ENCODE measurements at regions not wholly inside any gene's neighbourhood (a gene's known extent, or its start where the extent isn't known, plus 50 kb on each side); places are given as distances from the start of the nearest gene placed in this dataset.
"Not testable (repeated sequence)": the region's sequence is repeated elsewhere in the genome, so short reads cannot be mapped to it uniquely, and the experiment has no call there.

DNA sequence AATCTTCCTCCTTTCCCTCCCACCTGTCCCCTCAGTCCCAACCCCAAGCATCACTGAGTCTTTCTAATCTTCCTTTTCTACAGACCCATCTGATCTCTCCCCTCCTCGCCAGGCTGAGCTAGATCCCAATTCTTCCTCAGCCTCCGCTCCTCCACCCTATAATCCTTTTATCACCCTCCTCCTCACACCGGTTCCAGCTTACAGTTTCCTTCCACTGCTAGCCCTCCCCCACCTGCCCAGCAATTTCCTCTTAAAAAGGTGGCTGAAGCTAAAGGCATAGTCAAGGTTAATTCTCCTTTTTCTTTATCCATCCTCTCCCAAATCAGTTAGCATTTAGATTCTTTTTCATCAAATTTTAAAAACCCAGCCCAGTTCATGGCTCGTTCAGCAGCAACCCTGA, 470.6 kb upstream of the NUDT12 start:
- not testable (repeated sequence) for DNase-seq (ENCODE audit: low read depth in 2 of 2, low spot score in 1 of 2)

DNA sequence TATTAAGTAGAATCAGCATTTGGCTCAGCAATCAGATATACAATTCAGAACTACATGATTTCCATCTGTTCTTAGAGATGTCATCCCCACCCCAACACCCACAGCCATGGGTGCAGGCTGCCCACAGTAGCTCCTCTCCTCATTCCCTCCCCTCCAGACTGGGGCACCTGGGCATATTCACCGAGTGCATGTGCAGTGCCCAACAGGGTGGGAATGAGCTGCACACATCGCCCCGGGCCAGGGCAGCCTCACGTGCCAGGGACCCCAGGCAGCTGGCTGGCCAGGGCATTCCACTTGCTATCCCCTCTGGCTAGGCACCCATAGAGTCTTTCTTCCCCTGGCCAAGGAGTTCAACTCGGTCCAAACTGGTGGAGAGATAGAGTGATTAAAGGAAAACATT, 461.9 kb upstream of the NUDT12 start:
- DNase-seq (ENCODE audit: low read depth in 2 of 2, low spot score in 1 of 2), result no peak

DNA sequence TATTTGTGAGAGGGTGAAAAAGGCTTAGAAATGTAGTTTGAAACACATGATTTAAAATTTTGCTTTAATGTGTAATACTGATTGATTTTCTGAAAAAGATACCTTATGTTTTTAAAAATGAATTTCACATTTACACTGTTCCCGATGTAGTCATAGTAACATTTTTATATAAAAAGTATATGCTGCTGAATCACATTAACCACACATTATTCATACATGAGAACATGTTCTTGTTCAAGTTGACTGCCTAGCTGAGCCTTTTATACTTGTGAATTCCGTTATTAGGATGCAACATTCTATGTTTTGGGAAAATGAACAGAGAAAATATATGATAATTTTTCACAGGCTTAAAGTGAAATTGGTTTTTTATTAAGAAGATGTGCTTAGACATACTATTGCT, 461.1 kb upstream of the NUDT12 start:
- DNase-seq (ENCODE audit: low read depth in 2 of 2, low spot score in 1 of 2), result no peak

DNA sequence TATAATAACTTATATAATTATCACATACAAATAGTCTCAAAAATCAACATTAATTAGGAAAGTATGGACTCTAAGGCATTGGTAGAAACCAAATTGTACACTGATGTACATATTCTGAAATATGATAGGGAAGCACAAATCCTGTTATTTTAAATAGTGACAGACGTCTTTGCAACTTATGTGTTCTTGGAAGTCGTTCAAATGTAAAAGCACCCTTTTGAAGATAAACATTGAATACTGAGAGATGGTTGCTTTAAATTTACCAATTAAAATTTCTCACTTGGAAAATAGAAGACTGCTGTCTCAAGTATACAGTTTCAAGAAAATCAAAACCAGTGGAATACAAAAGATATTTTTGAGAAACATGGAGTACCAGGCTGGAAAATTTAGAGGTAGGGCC, 457.4 kb upstream of the NUDT12 start:
- no peak for DNase-seq (ENCODE audit: low read depth in 2 of 2, low spot score in 1 of 2)

DNA sequence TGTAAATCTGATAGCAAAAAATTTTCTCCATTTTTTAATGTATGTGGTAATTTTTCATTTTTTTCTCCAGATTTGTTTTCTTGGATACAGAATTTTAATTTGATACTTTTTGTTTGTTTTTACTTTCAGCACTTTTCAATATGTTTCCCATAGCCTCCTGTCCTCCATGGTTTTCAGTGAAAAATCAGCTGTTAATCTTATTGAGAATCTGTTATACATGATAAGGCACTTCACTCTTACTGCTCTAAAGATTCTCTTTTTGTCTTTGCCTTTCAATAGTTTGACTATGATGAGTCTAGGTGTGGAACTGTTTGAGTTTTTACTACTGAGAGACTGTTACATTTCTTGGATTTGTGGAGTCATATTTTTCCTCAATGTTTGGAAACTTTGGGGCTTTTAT, 455.7 kb upstream of the NUDT12 start:
- DNase-seq (ENCODE audit: low read depth in 2 of 2, low spot score in 1 of 2), result no peak

DNA sequence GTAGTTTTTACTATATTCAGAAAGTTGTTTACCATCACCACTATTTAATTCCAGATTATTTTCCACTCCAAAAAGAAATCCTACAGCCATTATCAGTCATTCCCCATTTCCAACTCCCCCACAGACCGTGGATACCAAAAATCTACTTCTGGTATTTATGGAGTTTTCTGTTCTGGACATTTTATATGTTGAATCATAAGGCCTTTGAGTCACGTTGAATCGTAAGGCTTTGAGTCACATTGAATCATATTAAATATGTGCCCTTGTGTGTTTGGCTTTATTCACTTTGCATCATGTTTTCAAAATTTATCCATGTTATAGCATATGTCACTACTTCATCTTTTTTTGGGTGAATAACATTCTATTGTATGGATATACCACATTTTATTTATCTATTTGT, 454.1 kb upstream of the NUDT12 start:
- DNase-seq (ENCODE audit: low read depth in 2 of 2, low spot score in 1 of 2), result no peak

DNA sequence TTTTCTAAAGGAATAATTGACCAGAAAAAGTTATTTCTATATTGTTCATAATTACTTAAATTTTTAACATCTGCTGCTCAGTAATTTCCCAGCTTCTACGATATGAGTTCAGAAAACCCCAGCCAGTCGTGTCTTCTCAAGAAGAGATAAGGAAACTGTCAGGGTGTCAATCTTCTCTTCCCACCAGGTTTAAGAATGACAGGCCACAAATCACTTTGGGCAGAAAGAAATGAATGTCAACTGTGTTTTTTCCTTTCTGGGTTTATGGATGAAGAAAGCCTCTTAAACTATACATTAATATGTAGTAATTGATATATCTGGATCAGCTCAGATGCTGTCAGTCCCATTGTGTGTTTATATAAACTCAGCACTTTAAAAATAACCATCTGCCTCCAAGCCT, 453.2 kb upstream of the NUDT12 start:
- no peak for DNase-seq (ENCODE audit: low read depth in 2 of 2, low spot score in 1 of 2)

DNA sequence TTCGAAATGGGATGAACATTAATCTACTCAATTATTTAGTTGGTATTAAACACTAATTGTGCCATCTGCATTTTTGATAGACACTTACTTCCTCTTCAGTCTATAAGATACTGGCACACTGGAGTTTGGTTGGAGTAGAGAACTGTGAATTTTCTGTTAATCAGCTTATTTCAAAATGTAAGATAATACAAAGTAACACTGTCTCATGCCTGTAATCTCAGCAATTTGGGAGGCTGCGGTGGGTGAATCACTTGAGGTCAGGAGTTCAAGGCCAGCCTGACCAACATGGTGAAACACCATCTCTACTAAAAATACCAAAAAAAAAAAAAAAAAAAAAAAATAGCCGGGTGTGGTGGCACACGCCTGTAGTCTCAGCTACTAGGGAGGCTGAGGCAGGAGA, 440.2 kb upstream of the NUDT12 start:
- DNase-seq (ENCODE audit: low read depth in 2 of 2, low spot score in 1 of 2), result not testable (repeated sequence)

DNA sequence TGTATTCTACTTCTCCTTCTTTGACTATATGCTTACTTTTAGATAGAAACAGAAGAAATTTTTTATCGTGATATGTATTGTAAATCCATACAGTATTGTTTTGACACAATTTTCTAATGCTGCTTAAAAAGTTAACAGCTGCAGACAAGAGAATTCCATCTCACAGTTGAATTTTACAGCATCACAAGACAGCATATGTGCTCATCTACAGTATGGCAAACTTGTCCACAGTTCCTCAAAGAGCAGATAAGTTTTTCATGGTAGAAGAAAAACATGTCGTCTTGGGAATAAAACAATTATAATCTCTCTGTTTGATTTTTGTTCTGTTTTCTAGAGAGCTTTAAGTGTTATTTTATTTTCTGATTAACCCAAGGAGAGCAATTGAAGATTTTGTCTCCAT, 438.5 kb upstream of the NUDT12 start:
- no peak for DNase-seq (ENCODE audit: low read depth in 2 of 2, low spot score in 1 of 2)

DNA sequence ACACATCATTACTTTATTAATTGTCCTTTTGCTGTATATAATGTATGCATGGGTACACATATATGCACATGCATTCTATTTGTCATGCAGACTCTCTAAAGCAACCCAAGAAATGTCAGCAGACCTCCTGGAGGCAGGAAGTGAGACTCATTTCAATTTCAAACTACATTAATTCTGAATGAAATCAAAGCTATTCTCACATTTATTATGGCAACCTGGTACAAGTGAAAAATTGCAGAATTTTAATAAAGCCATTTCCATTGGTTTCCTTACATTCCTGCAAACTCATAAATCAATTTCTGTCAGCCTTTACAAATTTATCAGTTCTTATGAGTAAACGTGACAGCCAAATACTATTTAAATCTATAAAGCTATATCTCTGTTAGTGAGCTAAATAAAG, 430.4 kb upstream of the NUDT12 start:
- DNase-seq (ENCODE audit: low read depth in 2 of 2, low spot score in 1 of 2), result no peak

DNA sequence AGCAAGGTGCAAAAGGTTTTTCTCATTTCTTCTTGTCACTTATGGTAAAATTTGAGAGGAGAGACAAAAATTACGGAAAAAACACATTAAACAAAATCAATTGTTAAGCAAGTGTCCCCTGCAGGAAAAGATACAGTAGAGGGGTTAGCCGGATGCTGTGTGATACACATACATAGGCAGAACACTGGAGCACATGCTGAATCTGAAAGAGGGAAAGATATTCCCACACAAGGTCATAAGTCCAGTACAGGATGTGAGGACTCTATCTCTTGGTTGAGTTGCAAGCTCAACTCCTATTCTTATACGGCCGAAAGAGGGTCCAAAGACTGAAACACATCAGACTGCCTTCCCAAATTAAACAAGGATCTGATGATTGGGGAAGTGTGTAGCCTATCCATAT, 427.5 kb upstream of the NUDT12 start:
- DNase-seq (ENCODE audit: low read depth in 2 of 2, low spot score in 1 of 2), result no peak

DNA sequence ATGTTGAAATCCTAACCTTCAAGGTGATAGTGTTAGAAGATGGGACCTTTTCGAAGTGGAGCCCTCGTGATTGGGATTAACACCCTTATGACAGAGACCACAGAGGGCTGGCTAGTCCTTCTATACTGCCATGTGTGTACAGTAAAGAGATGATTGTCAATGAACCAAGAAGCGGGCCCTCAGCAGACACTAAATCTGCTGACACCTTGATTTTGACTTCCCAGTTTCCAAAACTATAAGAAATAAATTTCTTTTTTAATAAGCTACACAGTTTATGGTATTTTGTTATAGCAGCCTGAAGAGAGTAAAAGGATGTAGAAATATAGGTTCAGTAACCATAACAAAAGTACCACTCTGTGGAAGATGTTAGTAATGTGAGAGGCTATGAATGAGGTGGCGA, 419.0 kb upstream of the NUDT12 start:
- no peak for DNase-seq (ENCODE audit: low read depth in 2 of 2, low spot score in 1 of 2)

DNA sequence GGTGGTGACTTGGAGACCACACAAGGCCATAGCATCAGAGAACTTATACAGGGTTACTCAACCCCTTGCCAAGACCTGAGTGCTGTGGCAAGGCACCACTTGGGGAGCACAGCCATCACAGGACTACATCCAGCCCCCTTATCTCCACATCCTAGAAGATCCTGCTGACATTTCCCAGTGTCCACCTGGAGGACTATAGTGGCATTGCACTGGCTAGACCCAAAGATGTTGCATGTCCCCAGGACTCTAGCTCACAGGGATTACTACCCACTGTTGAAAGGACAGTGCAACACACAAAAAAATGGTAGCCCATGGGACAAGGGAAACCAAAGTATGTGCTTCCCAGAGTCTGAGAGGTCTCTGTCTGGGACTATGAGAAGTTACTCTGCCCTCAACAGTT, 411.1 kb upstream of the NUDT12 start:
- no peak for DNase-seq (ENCODE audit: low read depth in 2 of 2, low spot score in 1 of 2)

DNA sequence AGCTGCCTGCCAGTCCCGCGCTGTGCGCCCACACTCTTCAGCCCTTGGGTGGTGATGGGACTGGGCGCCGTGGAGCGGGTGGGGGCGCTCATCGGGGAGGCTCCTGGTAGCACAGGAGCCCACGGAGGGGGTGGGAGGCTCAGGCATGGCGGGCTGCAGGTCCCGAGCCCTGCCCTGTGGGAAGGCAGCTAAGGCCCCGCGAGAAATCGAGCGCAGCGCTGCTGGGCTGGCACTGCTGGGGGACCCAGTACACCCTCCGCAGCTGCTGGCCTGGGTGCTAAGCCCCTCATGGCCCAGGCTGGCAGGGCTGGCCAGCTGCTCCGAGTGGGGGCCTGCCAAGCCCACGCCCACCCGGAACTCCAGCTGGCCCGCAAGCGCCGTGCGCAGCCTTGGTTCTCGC, 403.7 kb upstream of the NUDT12 start:
- not testable (repeated sequence) for DNase-seq (ENCODE audit: low read depth in 2 of 2, low spot score in 1 of 2)

DNA sequence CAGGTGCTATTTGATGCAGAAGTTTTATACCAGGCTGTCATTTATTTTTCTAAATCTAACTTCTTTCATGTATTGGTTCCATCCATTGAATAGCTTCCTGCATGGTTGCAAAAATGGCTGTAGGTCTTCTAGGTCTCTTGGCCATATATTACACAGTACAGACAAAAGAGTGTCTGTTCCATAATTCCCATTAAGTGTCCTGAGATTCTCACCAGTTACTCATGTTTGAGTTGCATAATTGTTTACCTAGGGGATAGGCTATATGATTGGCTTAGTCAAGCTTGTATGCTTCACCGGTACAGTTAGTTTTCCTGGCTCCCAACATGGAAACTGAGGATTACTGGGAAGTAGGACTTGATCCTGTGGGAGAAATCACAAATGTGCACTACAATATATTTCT, 399.4 kb upstream of the NUDT12 start:
- DNase-seq (ENCODE audit: low read depth in 2 of 2, low spot score in 1 of 2), result no peak

DNA sequence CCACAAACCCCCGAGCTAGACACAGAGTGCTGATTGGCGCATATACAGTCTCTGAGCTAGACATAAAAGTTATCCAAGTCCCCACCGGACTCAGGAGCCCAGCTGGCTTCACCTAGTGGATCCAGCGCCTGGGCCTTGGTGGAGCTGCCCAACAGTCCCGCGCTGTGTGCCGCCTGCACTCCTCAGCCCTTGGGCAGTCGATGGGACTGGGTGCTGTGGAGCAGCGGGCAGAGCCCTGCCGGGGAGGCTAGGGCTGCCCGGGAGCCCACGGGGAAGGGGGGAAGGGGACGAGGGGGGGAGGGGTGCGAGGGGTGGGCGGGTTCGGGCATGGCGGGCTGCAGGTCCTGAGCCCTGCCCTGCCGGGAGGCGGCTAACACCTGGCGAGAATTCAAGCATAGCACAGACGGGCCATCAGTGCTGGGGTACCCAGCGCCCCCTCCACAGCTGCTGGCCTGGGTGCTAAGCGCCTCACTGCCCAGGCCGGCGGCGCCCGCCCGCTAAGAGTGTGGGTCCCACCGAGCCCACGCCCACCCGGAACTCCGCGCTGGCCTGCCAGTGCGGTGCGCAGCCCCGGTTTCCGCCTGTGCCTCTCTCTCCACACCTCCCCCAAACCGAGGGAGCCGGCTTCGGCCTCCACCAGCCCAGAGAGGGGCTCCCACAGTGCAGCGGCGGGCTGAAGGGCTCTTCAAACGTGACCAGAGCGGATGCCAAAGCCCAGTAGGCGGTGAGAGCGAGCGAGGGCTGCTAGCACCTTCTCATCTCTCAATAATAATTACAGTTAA, 391.2 kb upstream of the NUDT12 start:
- DNase-seq (ENCODE audit: low read depth in 2 of 2, low spot score in 1 of 2), result no peak

DNA sequence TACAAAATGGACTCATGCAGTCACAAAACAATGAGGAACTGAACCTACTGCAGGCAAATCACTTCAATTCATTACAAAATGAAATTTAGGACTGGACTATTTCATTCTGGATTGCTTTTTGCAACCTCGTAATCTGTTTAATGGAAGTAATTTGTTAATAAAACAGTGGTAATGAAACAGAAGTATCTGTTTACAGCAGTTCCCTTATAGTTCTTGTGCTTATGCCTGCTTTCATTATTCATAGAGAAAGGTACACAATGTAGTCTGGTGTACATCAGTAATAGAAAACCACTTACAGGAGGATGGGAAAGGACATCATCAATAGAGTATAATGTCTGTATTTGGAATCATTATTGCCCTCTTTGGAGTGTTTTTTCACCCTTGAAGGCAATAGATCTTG, 389.2 kb upstream of the NUDT12 start:
- no peak for DNase-seq (ENCODE audit: low read depth in 2 of 2, low spot score in 1 of 2)

DNA sequence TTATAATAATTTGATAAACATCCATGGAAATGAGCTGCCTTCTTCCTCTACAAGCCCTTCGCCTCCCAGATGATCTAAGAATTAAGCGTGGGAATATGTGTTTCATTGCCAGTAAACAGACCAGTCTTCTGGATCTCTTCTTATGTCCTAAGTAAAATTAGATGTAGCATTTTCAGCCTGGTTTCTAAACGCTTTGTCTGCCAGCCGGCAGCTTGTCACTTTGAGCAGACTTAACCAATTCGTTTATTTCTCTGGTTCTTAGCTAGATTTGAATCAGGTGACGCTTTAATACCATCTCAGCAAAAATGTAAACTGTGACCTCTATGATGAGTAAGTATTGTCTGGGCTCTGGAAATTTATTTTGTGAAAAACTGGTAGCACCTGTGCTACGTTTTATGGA, 380.6 kb upstream of the NUDT12 start:
- no peak for DNase-seq (ENCODE audit: low read depth in 2 of 2, low spot score in 1 of 2)

DNA sequence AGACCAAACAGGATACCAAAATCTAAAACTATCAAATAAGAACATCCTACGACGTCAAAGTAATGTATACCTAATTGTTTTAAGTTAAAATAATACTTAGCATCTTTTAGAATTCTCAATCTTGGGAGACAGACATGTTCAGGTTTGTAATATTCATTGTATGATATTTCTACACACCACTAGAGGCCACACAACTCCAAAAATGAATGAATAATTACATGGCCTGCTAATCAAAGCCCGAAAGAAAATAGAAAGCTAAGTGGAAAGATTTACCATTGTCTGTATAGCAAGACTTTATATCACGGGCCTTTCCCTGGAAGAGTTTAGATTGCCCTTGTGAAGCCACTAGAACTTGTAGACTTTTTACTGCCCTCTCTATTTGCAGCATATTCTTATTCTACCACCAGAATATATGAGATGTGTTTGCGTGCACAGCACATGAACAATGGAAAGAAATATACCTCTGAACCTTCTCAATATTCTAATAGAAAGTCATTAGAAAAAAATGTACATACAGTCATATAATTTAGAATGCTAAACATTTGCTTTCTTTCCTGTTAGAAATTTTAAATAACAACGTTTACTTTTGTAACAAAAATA, 380.1 kb upstream of the NUDT12 start:
- DNase-seq (ENCODE audit: low read depth in 2 of 2, low spot score in 1 of 2), result no peak

DNA sequence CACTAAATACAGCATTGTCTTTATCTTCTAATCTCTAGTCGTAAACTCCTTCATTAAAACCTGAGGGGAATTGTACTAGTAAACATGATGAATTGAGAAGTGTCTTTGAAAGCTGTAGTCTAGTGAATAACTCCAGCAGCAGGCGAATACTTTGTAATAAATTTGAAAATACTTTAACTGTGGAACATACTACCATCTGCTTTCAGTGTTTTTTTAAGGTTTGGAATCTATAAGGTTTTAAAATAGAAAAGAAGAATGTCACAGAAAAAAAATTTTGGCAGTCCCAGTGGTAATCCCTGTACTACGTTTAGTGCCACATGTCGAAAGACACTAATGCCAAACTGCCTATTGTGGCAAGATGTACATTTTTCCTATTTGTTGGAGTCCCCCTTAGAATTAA, 379.0 kb upstream of the NUDT12 start:
- DNase-seq (ENCODE audit: low read depth in 2 of 2, low spot score in 1 of 2), result no peak

DNA sequence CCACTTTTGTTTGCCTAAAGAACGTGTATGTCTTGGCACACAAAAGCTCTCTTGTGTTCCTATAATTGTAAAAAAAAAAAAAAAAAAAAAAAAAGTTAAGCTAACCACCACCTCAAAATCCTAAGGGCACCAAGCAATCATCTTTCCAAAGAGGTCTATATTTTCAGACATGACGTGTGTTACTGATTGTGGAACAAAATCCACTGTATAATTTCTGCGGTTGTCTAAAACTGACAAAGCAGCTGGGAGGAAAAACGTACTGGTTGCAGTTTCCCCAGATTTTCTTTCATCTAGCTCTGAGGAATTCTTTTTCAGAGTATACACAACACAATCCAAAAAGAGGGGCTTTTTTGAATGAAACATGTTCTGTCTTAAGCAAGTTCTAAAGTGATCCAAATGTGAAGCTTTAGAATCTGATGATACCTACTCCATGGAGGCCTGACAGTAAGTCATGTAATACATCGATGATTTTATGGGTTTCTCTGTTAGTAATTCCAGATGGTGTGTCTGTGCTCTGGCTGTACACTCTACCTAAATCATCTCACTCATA, 375.6 kb upstream of the NUDT12 start:
- no peak for DNase-seq (ENCODE audit: low read depth in 2 of 2, low spot score in 1 of 2)

DNA sequence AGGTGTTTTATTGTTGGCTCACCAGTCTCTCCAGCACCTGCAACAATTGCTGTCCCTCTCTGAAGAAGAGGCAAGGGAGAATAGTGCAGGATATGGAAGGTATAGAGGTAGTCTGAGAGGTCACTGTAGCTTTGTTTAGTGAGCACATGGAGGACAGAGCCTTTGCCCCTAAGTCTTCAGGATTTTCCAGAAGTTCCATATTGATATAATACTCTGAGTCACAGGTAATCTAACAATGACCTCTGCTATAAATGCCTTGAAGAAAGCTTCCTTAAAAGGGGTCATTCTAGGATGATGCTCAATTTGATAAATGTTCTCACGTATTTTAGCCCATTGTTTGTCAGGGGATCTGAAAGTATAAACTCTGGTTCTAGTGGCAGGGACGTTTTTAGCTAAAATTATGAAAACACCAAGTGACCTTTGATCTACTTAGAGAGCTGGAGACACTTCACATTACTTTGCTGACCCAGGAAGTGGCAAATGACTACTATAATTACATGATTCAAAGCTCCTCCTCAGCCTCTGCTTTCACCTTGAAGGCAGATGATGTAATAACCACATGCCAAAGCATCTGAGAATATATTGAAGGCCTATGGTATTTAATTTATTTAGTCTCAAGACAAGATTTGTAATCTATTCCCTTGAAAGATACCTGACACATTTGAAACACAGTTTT, 366.9 kb upstream of the NUDT12 start:
- DNase-seq (ENCODE audit: low read depth in 2 of 2, low spot score in 1 of 2), result no peak

Measured in stimulated activated CD8-positive, alpha-beta memory T cell treated with anti-CD3 and anti-CD28 coated beads, Interleukin-4, amount 100 ng/mL, for 4 hours (primary cell).